ENCODE measurements at regions not wholly inside any gene's neighbourhood (a gene's known extent, or its start where the extent isn't known, plus 50 kb on each side); places are given as distances from the start of the nearest gene placed in this dataset.

- TF ChIP-seq POLR2AphosphoS5 (IDR thresholded peaks at IDR 0.05; ENCODE audit: low read depth, low read length) (no peak), POLR2A (IDR thresholded peaks at IDR 0.05; ENCODE audit: low read depth, low read length) (no peak)
Observed at GRCh38 chr6:11854408-11855165, 76.0 kb upstream of the ADTRP start.
